GM18907 (cell line): ENCODE measurements at regions not wholly inside any gene's neighbourhood (a gene's known extent, or its start where the extent isn't known, plus 50 kb on each side); places are given as distances from the start of the nearest gene placed in this dataset.
"Not testable (repeated sequence)": the region's sequence is repeated elsewhere in the genome, so short reads cannot be mapped to it uniquely, and the experiment has no call there.

Experiments
- ATAC-seq: cut with Tn5 transposase; IDR thresholded peaks from one replicate; pipeline ENCODE4 v1.9.1; 2021; ENCODE audit warnings: mild to moderate bottlenecking, moderate library complexity; ENCODE audit not compliant: unreplicated experiment

DNA sequence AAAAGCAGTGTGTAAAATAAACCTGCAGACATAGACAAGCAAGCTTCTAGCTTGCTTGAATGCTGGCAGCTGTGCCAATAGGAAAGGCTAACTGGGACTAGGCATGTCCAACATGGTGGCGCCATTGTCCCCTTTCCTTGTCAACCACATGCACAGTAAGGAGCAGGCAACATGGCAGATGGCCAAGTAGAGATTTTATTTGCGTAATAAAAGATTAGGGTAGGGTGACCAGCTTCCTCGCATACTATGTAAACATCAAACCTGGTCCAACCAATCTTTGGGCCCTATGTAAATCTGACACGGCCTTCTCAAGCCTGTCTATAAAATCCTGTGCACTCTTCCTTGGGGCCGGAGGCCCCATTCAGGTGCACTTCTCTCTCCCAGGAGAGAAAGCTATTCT is 575.4 kb upstream of the GOLIM4 start:
- ATAC-seq = no peak

GRCh38 chr3:168660879-168661657 is 565.3 kb upstream of the GOLIM4 start:
- ATAC-seq = not testable (repeated sequence)

DNA sequence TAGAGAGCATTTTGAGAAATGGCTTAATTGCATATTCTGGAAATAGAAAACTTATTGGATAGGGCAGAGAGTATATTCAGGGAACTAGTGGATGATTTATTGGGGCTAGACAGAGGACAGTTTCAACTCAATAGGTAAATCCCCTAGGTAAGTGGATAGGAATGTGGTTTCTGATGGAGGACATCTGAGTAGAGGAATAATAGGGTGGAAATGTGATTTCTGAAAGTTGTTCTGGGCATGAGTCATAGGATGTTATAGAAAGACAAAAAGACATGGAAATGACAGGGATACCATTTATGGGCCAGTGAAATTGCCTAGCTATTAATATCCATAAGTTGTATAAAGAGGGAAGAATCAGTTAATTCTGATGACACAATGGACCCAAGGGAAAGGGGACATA is 563.3 kb upstream of the GOLIM4 start:
- ATAC-seq = no peak

DNA sequence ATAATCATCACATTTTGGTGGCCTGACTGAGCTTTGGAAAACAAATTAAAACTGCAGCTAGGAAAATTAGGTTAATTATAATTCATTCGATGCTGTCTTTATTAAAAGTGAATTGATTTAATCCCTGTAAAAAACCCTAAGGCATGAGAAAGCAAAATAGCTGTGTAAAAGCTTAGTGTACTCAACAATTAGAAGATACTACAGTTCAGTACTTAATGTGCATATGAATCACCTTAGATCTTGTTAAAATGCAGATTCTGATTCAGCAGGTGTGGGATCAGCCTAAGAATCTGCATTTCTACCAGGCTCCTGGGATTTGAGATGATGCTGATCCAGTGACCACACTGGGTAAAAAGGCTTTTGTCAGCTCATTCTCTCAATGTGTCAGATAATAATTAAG is 559.9 kb upstream of the GOLIM4 start:
- no peak for ATAC-seq

GRCh38 chr3:168654700-168655099 is 559.0 kb upstream of the GOLIM4 start:
- ATAC-seq = no peak

DNA sequence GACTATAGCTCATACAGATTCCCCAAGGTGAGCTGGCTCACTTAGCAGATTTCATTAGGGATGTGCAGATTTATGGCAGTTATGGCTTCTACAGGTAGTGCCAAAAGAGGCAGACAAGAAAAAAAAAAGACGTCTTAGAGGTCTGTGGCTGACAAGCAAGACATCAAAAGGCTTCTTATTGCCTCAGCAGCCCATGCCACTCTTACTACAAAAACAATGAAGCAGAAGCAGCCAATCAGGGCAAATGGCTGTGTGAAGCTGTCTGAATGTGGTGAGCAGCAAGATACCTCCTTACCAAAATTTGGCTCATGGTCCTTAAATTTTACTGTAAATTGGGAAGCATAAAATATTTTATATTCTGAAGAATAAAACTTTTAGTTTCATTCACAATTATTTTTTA is 557.5 kb upstream of the GOLIM4 start:
- ATAC-seq = no peak

- no peak for ATAC-seq
Observed at GRCh38 chr3:168648321-168648720, 552.6 kb upstream of the GOLIM4 start.

DNA sequence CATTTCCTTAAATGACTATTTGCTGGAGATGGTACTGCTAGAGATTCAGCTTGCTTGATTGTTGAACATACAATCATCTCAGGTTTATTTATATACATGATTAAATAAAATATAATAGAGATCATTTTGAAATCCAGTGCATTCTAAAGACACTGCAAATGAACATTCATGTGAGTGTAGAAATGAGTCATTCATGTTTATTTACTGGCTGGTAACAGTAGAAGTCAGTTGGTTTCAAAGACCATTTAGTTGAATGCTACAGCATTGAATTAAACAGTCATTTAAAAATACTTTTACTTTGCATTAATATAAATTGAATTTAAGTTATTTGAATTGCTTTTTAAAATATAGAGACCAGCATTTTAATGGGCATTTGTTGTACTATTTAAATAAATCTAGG is 551.9 kb upstream of the GOLIM4 start:
- no peak for ATAC-seq

GRCh38 chr3:168645180-168645579 is 549.5 kb upstream of the GOLIM4 start:
- ATAC-seq = no peak

- ATAC-seq = no peak
Observed at GRCh38 chr3:168628549-168628948, 532.8 kb upstream of the GOLIM4 start.

DNA sequence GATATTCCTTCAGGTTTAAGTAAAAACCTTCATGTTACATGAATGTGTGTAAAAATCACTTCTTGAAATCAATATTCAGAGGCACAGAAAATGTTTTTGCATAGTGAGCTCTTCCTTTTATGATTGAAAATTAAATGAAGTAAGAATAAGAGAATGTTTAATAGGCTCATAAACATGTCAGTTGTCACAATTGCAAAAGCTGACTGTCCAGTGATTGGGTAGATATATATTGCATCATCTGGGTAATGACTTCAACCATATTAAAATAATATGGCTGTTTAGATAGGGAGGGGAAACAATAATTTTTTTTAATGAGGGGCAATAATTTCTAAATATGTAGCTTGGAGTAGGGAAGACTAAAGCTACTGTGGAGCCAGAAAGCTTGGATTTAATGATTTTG is 529.8 kb upstream of the GOLIM4 start:
- ATAC-seq = no peak

GRCh38 chr3:168624892-168625448 is 529.2 kb upstream of the GOLIM4 start:
- ATAC-seq = no peak

GRCh38 chr3:168624195-168624594 is 528.5 kb upstream of the GOLIM4 start:
- no peak for ATAC-seq

GRCh38 chr3:168622795-168623194 is 527.1 kb upstream of the GOLIM4 start:
- no peak for ATAC-seq

- ATAC-seq = peak; percentile 77
Observed at GRCh38 chr3:168620854-168621253, 525.1 kb upstream of the GOLIM4 start.

- no peak for ATAC-seq
Observed at GRCh38 chr3:168618827-168619470, 523.2 kb upstream of the GOLIM4 start.

DNA sequence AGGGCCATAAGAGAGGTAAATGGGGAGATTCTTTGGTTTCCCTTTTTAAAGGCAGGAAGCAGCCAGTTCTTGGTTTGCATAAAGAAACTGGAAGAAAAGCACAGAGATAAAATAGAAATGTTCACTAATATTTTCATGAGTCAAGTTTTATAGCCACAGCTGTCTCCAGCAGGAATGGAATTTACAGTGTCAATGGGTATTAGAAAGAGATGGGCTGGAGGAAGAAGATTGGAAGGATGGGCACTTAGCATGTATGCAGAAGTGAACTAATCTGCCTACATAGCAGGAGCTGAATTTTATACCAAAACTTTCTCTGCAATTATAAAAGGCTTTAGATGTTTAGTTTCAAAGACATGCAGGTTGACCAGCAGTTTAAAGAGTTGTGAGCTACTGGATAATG is 521.9 kb upstream of the GOLIM4 start:
- ATAC-seq = no peak

DNA sequence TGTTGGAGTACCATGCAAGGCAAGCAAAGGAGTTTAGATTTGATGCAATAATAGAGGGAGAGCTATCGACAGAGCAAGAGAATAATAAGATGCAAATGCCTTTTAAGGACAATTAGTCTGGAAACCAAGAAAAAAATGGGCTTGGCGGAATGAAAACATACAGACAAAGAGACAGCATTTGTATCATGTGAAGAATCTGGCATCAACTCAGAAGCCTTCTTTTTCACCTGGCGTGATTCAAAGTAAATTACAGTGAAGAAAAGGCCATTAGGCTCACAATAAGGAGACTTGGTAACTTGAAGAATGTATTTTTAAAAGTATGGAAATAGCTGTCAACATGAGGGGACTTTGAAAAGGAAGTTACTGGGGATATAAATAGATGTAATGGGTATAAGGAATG is 521.2 kb upstream of the GOLIM4 start:
- ATAC-seq = no peak

DNA sequence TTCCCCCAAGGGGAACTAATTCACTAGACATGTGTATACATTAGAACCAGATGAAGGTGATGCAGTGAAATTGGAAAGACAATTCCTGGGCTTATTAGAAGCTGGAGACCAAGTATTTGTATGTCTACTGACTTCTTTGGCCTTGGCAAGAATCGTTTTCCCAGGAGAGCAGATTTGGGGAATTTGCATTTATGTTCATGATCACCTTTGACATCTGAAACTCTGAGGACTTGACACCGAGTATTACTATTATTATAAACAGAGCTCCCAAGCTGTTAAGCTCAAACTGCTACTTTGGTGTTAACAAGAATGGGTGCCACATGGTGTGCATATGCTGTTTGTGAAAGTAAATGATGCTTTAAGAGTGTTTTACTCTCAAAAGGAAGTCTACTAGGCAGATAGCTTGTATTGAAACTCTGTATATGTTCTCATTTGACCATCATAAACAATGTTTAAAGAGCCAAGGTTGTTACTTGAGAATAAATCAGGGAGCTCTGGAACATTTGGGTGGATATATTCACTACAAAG is 519.8 kb upstream of the GOLIM4 start:
- no peak for ATAC-seq

DNA sequence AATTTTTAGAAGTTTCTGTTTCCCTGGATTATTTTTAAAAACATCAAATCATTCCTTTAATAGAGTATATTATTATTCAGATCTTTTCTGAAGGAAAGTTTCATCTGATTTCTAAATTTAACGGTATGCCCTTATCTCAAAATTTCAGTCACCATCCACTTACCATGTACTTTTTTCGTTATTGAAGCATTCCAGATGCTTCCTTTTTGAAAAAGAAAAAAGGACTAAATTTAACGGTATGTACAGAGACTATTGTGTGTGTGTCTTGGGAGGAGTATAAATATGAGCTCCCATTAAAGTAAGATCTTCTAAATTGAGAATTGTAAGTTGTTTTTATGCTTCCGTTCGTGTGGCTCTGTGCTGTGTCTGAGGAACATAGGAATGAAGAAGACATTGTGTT is 517.4 kb upstream of the GOLIM4 start:
- no peak for ATAC-seq

- ATAC-seq = no peak
Observed at GRCh38 chr3:168612671-168613070, 516.9 kb upstream of the GOLIM4 start.

DNA sequence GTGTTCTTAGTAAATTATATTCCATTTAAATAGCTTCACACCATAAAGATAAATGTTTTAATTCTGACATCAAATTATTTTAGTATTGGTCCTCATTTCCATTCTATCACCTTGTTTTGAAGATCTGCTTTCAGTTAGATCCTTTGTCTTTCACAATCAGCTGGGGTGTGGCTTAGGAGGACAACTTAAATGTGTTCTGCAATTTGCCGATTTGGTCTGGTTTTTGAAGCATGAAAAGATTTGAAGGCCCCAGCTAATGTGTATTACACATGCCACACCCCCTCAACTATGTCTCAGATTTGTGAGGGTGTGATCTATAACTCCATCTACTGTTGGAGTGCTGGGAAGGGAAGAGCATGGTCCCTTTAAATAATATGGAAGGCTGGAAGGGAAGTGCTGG is 516.1 kb upstream of the GOLIM4 start:
- ATAC-seq = no peak
